GM19238 (cell line): ENCODE measurements at regions not wholly inside any gene's neighbourhood (a gene's known extent, or its start where the extent isn't known, plus 50 kb on each side); places are given as distances from the start of the nearest gene placed in this dataset.

Experiments used
- DNase-seq: peaks from one replicate; pipeline ENCODE4 v3.0.0; 2011; ENCODE audit warnings: low spot score; ENCODE audit not compliant: insufficient read length

DNA sequence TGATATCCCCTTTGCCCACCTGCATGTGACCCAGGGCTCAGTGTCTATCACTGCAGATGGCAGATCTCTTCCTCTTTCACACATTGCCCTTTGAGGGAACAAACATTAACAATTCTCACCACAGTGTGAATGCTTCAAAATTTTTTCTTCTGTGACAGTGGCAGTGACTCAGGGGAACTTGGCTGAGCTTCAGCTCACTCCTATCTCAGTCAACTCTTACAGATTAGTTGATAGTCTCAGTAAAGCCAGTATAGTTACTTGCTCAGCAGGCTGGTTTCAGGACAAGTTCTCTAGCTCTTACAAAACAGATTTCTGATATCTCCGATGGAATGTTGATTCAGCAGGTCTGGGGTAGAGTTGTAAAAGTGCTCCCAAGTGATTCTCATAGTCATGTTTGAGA, 166.9 kb downstream of the DLEU7 start:
- no peak for DNase-seq

DNA sequence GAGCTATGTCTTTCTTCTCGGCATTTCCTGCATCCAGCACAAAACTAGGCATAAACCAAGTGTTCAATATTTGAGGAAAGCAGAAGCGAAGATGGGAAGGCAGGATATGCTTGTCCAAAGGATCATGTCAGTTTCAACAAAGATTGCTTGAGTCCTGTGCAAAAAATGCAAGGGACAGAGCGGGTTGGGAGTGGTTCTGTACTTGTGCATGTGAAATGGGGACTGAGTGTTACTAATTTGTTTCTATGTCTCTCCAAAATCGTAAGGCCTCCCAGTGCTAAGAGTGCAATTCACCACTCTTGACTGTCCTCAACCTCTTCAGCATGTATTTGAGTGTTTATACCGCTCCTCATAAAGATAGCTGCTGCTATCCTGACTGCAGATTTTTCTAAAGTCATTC, 166.2 kb downstream of the DLEU7 start:
- no peak for DNase-seq

DNA sequence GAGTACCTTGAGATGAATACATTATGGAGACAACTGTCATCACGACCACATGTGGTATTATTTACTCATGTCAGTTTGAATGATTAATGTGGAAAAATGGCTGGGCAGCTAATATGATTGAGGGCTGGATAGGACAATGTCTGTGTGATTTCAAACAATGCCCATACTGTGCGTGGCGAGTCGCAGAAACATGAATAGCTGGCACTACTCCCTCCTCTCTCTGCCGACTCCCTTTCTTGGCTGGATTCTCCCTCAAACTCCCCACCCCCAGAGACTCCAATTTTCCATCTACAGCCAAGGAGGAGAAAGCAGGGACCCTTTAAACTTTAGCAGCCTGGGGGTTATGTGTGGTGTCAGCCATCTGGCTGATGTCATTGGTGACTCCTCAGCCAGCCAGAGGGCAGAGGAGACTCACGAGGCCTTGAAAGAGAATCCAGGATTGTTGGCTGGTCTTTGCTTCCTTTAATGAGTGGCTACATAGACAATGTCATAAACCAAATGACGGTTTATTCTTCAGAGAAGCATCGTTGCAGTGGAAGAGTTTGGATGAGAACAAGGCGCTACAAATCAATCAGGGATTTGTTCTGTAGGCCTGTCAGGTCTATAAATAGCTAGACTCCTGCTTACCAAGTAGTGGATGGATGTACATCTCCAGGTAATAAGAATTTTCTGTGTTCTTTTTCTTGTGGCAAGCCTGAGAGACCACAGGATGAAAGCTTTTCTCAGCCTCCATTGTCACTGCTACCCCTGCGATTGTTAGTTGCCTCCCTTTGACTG, 165.6 kb downstream of the DLEU7 start:
- DNase-seq: no peak

DNA sequence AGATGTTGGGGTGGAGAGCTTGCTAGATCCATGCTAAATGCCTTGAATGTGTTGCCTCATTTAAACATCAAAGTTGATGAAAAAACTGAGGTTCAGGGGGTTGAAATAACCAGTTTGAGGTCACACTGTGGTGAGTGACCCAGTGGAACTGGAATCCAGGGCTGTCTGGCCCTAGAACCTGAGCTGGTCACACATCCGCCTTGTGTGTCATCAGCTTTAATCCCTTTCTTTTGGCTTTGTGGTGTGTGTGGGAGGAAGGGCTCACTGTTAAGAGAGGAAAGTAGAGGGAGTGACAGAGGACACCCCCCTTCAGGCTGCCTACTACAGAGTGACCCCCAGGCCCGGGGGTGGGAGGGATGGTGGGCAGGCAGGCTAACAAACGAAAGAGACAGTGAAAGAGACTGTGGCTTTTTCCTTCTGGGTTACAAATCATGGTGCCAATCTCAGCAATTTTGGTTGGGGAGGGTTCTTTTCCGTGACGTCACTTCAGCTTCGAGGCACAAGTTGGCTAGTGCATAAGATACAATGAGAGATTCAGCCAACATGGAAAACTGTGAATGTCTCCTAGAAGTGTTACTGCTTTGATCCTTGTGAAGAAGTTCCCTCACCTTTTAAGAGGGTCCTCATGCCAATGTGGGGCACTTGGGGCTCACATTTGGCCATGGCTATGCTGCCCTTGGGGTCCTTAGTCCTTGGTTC, 164.9 kb downstream of the DLEU7 start:
- DNase-seq: no peak

DNA sequence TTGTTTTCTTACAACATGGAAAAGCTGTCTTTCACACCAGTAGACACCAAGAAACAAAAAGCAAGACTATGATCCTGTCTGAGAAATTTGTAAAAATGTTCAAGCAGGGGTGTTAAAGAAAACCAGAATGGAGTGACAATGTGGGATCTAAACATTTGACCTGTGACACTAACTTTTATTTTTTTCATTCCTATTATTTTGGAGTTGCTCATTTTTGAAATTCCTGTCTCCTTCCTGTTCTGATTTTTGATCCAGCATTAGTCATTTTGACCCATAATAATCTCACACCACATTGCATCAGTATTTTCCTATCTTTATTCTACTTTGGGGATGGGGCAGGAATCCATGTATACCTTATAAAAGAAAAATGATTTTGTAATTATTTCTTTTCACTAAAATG, 164.2 kb downstream of the DLEU7 start:
- DNase-seq: no peak

DNA sequence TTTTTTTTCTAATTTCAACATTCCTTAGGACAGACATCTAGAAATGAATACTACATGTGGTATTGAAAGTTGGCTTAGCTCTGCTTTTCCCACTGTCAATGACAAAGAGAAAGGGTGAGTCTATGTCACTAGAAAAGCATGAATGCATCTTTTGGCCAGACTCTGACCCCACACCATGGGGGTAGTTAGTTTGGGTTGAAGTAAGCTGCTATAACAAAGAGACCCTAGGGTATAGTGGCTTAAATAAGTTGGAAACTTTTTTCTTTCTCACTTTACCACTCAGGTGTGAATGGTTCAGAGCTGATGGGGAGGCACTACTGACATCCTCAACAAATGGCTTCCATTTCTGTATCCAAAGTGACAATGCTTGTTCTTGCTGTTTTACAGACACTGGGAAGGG, 161.5 kb downstream of the DLEU7 start:
- DNase-seq: no peak

DNA sequence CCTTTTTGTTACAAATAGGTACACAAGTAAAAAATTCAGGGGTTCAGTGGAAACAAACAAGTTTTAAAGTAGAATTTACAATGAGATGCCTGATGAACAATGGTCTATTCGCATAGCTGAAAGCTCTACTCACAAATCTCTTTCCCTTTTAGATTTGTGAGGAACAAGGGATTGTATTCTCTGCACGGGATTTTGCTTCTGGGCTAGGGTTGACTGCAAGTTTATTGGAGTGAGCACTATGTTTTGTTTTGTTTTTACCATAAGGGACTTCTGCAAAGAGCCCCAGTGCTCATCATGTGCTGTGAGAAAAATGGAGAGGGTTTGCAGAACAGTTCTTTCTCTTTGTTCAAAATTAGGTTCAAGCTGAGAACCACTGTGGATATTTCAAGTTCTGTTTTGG, 160.5 kb downstream of the DLEU7 start:
- no peak for DNase-seq

DNA sequence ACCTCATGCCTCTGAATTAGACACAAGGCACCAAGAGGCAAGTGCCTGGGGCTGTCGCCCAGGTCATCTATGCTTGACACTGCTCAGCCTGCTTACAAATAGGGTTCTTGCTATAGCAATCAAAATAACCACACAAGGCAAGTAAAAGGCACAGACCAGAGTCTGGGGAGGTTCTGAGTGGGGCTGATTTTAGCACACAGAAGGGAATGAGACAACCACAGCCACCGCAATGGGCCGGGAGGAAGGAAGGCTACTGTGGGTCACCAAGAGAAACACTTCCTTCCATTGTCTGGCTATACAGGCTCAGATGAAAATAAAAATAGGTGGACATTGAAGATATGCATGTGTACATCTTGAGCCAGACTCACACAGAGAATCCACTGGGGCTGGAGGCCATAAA, 159.1 kb downstream of the DLEU7 start:
- DNase-seq: no peak

DNA sequence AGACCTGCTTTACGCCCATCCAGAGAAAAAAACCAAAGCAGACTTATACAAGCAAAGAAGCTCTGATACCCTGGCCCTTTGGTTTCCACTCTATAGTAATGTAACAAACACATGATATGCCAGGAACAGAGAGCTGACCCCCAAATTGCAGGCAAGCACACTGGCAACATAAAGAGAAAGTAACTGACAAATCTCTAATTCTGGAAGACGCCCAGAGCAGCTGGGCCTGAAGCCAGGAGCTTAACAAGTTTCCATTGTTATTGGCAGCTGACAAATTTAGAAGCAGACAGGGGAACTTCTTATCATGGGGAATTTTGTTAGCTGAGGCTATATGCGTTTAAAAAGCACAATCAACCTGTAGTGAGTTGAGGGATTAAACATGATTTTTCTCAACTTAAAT, 158.0 kb downstream of the DLEU7 start:
- DNase-seq: no peak

DNA sequence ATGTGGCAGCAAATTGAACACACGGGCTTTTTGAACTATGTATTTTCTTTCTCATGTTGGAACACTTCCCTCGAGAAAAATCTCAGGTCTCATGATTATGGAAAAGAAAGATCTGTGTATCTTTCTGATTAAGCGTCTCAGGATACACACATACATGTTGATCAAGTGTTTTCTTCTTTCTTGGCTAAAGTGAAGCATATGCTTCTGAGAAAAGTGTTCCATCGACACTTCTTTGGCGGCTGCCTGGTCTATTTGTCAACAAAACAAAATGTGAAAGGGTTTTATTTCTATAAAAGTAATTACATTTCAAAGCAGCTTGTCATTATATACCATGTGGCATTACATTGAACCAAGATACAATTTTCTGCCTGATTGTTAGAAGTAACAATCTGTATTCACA, 157.5 kb downstream of the DLEU7 start:
- no peak for DNase-seq

DNA sequence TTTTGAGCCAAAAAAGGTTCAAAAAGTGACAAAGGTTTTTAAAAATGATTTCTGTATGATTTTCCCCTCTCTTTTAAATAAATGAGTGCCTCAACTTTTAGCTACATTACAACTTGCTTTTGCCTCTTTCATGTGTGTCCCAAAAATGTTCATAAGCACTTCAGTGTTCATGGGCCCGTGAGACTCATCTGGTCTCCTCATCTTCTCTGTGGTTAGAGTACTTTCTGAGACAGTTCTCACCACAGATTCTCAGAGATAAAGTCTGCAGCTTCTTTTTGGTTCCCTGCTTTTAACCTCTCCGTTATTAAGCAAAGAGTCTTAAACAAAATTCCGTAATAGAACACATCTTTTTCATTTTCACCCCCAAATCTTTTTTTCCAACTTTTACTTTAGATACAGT, 156.9 kb downstream of the DLEU7 start:
- no peak for DNase-seq

DNA sequence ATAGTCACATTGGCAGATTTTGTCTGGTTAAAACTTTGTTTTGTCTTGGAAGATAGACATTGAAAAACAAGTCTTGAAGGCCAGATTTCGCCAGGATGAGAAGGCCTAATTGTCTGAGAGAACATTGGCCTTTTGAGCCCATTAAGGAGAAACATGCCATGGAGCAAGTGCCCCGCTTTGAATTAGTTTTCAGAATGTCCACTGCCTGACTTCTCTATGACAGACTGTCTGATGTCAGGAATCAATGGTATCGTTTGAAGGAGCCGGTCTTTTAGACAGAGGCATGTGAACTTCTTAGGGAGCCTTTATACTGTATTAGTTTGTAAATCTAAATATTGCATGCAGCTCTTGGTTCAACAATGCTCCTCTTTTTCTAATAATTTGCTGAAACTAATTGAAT, 155.9 kb downstream of the DLEU7 start:
- DNase-seq: no peak

DNA sequence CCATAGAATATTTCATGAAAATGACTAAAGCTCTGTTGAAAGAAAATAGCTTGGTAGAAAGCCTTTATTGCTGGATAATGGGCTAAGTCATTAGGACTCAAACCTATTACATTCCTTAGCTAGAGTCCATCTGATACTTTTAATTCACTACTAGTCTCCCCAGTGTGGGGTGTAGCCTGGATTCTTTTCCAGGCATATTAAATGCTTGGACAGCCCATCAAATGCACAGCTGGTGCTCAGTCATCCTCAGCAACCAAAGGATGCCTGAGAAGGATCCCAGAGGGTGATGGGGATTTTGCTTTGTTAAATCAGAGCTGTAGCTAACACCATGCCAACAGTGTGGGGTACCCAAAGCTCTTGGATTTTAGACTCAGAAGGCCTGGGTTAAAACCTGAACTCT, 153.5 kb downstream of the DLEU7 start:
- DNase-seq: no peak

DNA sequence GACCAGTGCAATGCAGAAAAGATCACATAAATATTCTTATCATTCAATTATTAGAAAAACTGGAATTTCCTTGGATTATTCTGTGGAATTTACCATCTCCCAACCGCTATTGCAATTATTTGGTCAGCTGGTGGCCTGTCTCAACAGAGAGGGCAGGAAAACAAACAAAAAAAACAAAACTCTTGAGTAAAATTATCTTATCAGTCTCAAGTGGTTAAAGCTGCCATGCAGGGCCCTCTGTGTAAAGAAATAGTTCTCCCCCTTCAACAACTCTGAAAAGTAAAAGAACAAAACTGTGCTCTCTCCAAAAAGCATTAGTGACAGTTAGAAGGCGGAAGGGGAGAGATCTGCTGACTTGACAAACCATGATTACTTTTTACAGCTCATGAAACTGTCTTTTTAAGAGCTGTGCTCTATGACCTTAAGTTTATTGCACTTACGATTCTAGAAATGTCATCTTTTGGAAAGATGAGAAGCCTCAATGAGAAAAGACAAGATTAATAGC, 152.3 kb downstream of the DLEU7 start:
- no peak for DNase-seq

DNA sequence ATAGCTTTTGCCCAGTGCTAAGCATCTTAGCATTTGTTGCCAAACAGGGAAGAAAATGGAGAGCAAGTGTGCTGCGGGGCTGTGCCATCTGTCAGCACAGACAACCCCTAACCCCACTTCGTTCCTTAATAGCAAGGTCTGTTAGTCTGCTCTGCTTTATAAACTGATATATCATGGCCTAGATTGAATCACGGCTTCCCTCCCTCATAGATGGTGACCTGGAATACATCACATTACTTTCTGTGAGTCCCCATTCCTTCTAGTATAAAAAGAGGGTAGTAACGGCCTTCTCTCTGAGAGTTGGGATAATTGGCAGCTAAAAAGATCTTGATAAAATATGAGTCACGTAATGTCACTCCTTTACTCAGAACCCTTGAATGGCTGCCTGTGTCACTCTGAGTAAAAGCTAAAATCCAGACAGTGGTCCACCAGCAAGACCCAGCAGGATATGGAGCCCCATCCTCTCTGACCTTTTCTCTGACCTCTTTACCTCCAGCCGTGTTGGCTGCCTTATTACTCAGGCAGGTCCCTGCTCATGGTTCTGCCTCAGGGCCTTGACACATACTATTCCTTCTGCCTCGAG, 151.7 kb downstream of the DLEU7 start:
- DNase-seq: no peak

DNA sequence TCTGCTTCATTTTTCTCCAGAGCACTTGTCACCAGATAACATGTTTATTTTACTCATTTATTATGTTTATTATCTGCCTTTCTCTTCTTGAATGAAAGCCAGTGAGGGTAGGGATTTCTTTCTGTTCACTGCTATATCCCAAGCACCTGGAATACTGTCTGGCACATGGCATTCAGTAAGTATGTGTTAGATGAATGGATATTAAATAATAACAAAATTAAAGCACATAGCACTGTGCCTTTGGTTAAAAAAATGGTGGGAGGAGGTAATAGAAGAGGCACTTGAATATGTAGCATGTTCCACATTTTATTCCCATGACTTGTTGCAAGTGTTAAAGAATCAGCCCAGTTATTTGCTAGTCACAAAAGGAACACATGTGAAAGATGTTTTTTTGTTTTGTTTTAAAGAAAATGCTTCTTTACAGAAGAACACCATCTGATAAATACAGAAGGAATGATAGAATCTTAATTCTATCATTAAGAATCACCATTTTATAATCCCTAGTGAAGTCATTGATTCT, 151.0 kb downstream of the DLEU7 start:
- no peak for DNase-seq

DNA sequence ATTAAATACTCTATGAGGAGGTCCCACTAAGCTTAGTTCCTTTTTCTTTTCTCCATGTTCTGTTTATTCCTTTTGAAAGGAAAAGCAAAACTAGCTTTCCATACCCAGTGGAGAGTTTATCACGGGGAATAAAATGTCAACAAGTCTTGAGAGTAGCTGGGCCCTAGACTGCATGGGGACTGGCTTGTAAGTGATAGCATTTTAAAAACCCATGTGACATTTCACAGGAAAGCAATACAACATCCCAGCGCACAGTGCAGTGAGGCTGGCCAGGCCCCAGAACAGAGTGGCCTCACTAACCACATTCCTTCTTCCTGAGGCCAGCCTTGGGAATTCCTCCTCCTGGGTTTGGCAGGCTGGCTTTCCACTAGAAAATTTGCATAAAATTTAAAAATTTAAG, 149.8 kb downstream of the DLEU7 start:
- no peak for DNase-seq

DNA sequence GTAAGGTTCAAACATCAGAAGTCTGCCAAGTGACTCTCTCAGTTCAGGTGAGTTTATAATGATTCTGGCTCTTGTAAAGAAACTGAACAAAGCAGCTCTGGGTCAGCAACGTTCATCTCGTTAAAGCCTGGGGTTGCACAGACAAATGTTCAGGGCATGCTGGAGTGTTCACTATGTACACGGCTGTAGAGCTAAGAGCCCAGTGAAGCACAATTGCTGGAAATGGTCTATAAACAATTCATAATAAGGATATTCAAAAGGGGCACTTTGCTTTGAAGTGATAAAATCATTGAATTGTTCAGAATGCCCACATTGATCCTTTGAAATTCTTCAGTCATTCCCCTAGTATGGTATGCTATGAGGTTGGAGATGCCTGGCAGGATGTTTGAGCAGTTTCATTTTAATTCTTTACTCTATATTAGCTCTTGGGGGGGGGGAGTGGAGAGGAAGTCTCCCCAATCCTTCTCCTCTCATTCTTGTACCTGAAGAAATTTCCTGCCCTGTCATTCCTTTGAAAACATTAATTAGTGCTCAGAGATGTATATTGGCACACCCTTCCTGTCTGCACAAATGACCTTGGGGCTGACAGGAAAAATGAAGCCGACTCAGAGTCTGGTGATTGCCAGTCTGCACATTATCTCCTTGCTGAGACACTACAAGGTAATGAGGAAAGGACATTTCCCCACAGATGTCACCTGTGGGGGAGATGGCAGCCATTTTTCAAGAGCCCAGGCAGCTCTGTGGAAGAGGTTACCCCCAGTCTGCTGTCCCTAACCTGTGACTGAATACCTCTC, 145.5 kb downstream of the DLEU7 start:
- DNase-seq: no peak

DNA sequence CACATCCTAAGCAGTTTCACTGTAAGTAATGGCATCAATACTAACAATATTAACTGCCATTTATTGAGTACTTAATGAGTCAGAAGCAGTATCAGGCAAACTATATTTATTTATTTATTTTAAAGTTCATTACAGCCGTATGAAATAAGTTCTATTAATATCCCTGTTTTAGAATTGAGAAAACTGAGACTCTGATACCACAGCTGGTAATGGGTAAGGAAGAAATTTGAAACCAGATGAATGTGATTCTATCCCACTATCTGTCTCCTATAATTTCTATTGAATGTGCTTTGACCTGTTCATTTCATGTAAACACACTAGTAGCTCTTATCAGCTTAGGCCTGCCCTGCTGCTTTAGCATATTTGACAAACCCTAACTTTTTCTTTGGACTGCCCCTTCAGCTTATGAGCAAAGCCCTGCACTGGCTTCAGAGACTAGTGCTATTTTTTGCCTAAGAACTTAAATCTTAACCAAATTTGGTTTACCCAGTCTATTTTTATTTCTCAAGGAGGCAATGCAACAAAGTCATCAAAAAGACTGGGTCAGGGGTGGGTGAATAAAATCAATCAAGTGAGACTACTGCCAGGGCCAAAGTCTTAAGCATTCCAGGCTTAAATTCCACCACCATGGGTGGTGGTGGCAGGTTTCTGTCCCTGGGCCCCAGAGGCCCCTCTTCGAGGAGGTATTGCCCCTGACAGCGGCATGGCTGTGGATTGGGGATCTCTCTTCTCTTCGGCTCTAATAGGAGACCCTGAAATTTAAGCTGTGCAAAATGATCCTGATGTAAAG, 143.4 kb downstream of the DLEU7 start:
- DNase-seq: no peak

DNA sequence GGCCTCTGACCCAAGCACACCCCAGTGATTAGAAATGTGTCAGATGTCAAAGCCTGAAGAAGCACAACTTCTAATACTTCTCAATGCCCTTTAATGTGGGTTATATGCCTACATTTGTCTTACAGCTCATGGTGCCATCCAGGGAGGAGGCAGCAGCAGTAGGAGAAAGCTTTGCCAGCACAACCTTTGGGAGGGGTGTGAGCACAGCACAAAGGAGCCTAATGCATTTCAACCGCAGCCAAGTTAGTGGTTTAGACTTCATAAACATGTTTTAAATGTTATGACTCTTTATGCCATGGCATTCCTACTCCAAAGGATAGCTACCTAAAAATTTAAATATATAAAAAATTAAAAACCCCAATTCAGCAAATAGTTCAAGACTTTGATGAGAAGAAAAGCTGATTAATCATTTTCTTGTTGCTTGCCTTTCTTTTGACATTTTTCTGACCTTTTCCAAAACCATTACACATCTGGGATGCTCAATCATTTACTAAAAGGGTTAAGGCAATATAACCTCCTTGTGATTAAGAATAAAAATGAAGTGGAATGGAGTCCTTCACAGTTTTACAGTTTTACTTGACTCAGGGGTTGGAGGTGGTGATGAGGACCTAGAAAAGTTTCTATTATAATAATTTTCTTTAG, 142.7 kb downstream of the DLEU7 start:
- DNase-seq: no peak
